HG02678 (cell line): ENCODE measurements at regions not wholly inside any gene's neighbourhood (a gene's known extent, or its start where the extent isn't known, plus 50 kb on each side); places are given as distances from the start of the nearest gene placed in this dataset.

Experiments
- ATAC-seq: cut with Tn5 transposase; IDR thresholded peaks from one replicate; pipeline ENCODE4 v1.9.1; 2021; ENCODE audit warnings: mild to moderate bottlenecking, moderate library complexity; ENCODE audit not compliant: unreplicated experiment

GRCh38 chr4:138759554-138759902, 256.1 kb upstream of the NOCT start:
- no peak for ATAC-seq

GRCh38 chr4:138758876-138759553, 256.6 kb upstream of the NOCT start:
- ATAC-seq = no peak

- no peak for ATAC-seq
These were observed 257.4 kb upstream of the NOCT start for GRCh38 chr4:138758196-138758595.

- no peak for ATAC-seq
These were observed 258.1 kb upstream of the NOCT start for GRCh38 chr4:138757432-138757831.

- ATAC-seq = no peak
These were observed 259.1 kb upstream of the NOCT start for GRCh38 chr4:138756519-138756918.

- no peak for ATAC-seq
These were observed 264.3 kb upstream of the NOCT start for GRCh38 chr4:138751309-138751708.

GRCh38 chr4:138749303-138749702, 266.3 kb upstream of the NOCT start:
- ATAC-seq = no peak

- no peak for ATAC-seq
These were observed 273.7 kb upstream of the NOCT start for GRCh38 chr4:138741766-138742377.

GRCh38 chr4:138740816-138741745, 274.5 kb upstream of the NOCT start:
- ATAC-seq = no peak

- no peak for ATAC-seq
These were observed 279.2 kb upstream of the NOCT start for GRCh38 chr4:138736362-138736761.

GRCh38 chr4:138734746-138735145, 280.8 kb upstream of the NOCT start:
- no peak for ATAC-seq

GRCh38 chr4:138728566-138728965, 287.0 kb upstream of the NOCT start:
- no peak for ATAC-seq

- no peak for ATAC-seq
These were observed 287.9 kb upstream of the NOCT start for GRCh38 chr4:138727731-138728130.

- no peak for ATAC-seq
These were observed 291.1 kb upstream of the NOCT start for GRCh38 chr4:138724530-138724929.

- no peak for ATAC-seq
These were observed 298.8 kb upstream of the NOCT start for GRCh38 chr4:138716559-138717335.

- no peak for ATAC-seq
These were observed 305.3 kb upstream of the NOCT start for GRCh38 chr4:138710297-138710696.

GRCh38 chr4:138709859-138710258, 305.7 kb upstream of the NOCT start:
- ATAC-seq = no peak

GRCh38 chr4:138707746-138708677, 307.6 kb upstream of the NOCT start:
- no peak for ATAC-seq

GRCh38 chr4:138706201-138706600, 309.4 kb upstream of the NOCT start:
- ATAC-seq = no peak
